ENCODE measurements at regions not wholly inside any gene's neighbourhood (a gene's known extent, or its start where the extent isn't known, plus 50 kb on each side); places are given as distances from the start of the nearest gene placed in this dataset.

DNA sequence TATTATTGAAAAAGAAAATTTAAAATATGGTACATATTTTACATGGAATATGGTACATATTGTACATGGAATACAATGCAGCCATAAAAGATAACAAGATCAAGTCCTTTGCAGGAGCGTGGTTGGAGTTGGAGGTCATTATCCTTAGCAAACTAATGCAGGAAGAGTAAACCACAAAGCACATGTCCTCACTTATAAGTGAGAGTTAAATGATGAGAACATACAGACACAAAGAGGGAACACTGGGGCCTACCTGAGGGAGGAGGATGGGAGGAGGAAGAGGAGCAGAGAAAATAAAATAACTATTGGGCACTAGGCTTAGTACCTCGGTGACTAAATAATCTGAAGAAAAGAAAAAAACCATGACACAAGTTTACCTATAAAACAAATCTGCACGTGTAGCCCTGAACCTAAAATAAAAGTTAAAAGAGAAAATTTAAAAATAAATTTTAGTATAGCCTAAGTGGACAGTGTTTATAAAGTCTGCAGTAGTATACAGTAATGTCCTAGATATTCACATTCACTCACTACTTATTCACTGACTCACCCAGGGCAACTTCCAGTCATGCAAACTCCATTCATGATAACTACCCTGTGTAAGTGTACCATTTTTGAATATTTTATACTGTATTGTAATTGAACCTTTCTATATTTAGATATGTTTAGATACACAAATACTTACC lies 204.4 kb downstream of the FAM76B start:
- TF ChIP-seq, protein P1, sequence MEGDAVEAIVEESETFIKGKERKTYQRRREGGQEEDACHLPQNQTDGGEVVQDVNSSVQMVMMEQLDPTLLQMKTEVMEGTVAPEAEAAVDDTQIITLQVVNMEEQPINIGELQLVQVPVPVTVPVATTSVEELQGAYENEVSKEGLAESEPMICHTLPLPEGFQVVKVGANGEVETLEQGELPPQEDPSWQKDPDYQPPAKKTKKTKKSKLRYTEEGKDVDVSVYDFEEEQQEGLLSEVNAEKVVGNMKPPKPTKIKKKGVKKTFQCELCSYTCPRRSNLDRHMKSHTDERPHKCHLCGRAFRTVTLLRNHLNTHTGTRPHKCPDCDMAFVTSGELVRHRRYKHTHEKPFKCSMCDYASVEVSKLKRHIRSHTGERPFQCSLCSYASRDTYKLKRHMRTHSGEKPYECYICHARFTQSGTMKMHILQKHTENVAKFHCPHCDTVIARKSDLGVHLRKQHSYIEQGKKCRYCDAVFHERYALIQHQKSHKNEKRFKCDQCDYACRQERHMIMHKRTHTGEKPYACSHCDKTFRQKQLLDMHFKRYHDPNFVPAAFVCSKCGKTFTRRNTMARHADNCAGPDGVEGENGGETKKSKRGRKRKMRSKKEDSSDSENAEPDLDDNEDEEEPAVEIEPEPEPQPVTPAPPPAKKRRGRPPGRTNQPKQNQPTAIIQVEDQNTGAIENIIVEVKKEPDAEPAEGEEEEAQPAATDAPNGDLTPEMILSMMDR (IDR thresholded peaks at IDR 0.05), result no peak
- TF ChIP-seq EZH2 (IDR thresholded peaks at IDR 0.05) (no peak), EZH2phosphoT487 (IDR thresholded peaks at IDR 0.05) (no peak)
